ENCODE measurements at regions not wholly inside any gene's neighbourhood (a gene's known extent, or its start where the extent isn't known, plus 50 kb on each side); places are given as distances from the start of the nearest gene placed in this dataset.
A peak's percentile ranks its signal among the peaks of the same experiment; 100 is the strongest.

- Histone ChIP-seq H3K9ac (ENCODE audit: low read length) (no peak overlapping the region), H3K79me1 (replicated peaks; ENCODE audit: low read length, poor library complexity, severe bottlenecking) (no peaks in the 10 kb centered on the region), H3K18ac (ENCODE audit: low read depth in 1 of 2, low read length in 2 of 2) (no peak overlapping the region), H3K9me3 (ENCODE audit: control insufficient read depth, low read length) (no peaks in the 10 kb centered on the region), H3K23ac (ENCODE audit: low read length in 2 of 2) (no peak overlapping the region), H2AK5ac (ENCODE audit: low read length, severe bottlenecking) (no peak overlapping the region), H2BK5ac (ENCODE audit: low read depth, low read length, poor library complexity, severe bottlenecking) (no peak overlapping the region), H2BK120ac (ENCODE audit: low read depth, low read length) (no peak overlapping the region), H3K14ac (ENCODE audit: low read length in 2 of 2) (no peak overlapping the region), H2BK15ac (ENCODE audit: low read depth, poor library complexity, severe bottlenecking) (no peak overlapping the region), H2BK12ac (ENCODE audit: low read length in 2 of 2) (no peak overlapping the region), H3K27me3 (ENCODE audit: control insufficient read depth in 1 of 2, insufficient read depth in 1 of 2, low read length in 2 of 2) (no peaks in the 10 kb centered on the region), H3K4me2 (ENCODE audit: low read length, poor library complexity, severe bottlenecking) (no peak overlapping the region), H3K27ac (ENCODE audit: low read length, poor library complexity, severe bottlenecking) (no peak overlapping the region), H3K4ac (ENCODE audit: low read depth in 1 of 2, low read length in 2 of 2) (no peak overlapping the region), H3K36me3 (ENCODE audit: control insufficient read depth in 1 of 2, insufficient read depth in 2 of 2, low read depth in 1 of 2, low read length in 2 of 2) (no peaks in the 10 kb centered on the region), H3K4me3 (ENCODE audit: insufficient read depth in 1 of 2, low read depth in 1 of 2, low read length in 2 of 2) (no peak overlapping the region), H2AFZ (ENCODE audit: low read depth, low read length) (no peak overlapping the region), H4K91ac (ENCODE audit: low read length) (no peak overlapping the region), H3K4me1 (ENCODE audit: control insufficient read depth, insufficient read depth, low read depth, low read length) (no peaks in the 10 kb centered on the region), H4K8ac (ENCODE audit: low read length) (no peak overlapping the region)
- no peak for DNase-seq
- WGBS = no CpG with 5 or more reads among the region's 1 CpG
Observed at GRCh38 chrX:3181846-3182245, 140.6 kb downstream of the ARSF start.

GRCh38 chrX:3178329-3178728 lies 137.1 kb downstream of the ARSF start:
- H3K27ac ChIP-seq (ENCODE audit: low read length, poor library complexity, severe bottlenecking) = no peak overlapping the region
- H3K23ac ChIP-seq (ENCODE audit: low read length in 2 of 2) = no peak overlapping the region
- no peak overlapping the region for H2BK120ac ChIP-seq (ENCODE audit: low read depth, low read length)
- H2BK5ac ChIP-seq (ENCODE audit: low read depth, low read length, poor library complexity, severe bottlenecking) = no peak overlapping the region
- no peak overlapping the region for H2AFZ ChIP-seq (ENCODE audit: low read depth, low read length)
- no peak overlapping the region for H3K14ac ChIP-seq (ENCODE audit: low read length in 2 of 2)
- H3K36me3 ChIP-seq (ENCODE audit: control insufficient read depth in 1 of 2, insufficient read depth in 2 of 2, low read depth in 1 of 2, low read length in 2 of 2) = no peaks in the 10 kb centered on the region
- H3K4me2 ChIP-seq (ENCODE audit: low read length, poor library complexity, severe bottlenecking) = no peak overlapping the region
- H3K27me3 ChIP-seq (ENCODE audit: control insufficient read depth in 1 of 2, insufficient read depth in 1 of 2, low read length in 2 of 2) = no peaks in the 10 kb centered on the region
- H3K18ac ChIP-seq (ENCODE audit: low read depth in 1 of 2, low read length in 2 of 2) = peak overlapping the region in 1 of 2 experiments; percentile 43
- peaks cover 3% of the 10 kb centered on the region for H3K4me1 ChIP-seq (ENCODE audit: control insufficient read depth, insufficient read depth, low read depth, low read length)
- no peak overlapping the region for H2AK5ac ChIP-seq (ENCODE audit: low read length, severe bottlenecking)
- WGBS = 100% methylated on average over 2 of the region's 2 CpGs
- peak overlapping the region in 1 of 2 experiments; percentile 37 for H3K4ac ChIP-seq (ENCODE audit: low read depth in 1 of 2, low read length in 2 of 2)
- H2BK12ac ChIP-seq (ENCODE audit: low read length in 2 of 2) = no peak overlapping the region
- no peak for DNase-seq
- H3K9me3 ChIP-seq (ENCODE audit: control insufficient read depth, low read length) = no peaks in the 10 kb centered on the region
- no peaks in the 10 kb centered on the region for H3K79me1 ChIP-seq (replicated peaks; ENCODE audit: low read length, poor library complexity, severe bottlenecking)
- H2BK15ac ChIP-seq (ENCODE audit: low read depth, poor library complexity, severe bottlenecking) = no peak overlapping the region
- H3K4me3 ChIP-seq (ENCODE audit: insufficient read depth in 1 of 2, low read depth in 1 of 2, low read length in 2 of 2) = no peak overlapping the region
- no peak overlapping the region for H4K8ac ChIP-seq (ENCODE audit: low read length)
- no peak overlapping the region for H3K9ac ChIP-seq (ENCODE audit: low read length)
- H4K91ac ChIP-seq (ENCODE audit: low read length) = no peak overlapping the region

DNA sequence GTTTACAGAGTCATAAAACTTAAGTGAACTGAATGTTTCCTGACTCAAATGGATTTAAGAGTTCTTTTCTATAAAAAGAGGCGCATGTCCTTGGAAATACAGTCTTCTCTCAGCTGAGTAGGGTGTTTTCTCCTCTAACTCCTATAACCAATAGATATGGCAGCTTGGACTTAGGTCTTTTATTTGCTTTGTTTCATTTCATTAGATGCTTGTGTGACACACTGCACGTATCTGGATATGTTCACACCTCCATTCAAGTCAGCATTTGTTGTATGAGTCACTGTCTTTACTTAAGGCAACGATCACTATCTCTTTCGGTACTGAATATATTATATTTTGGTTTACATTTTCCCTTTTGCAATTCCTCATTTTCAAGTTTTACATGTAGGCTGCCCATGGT lies 136.6 kb downstream of the ARSF start:
- no peak overlapping the region for H3K14ac ChIP-seq (ENCODE audit: low read length in 2 of 2)
- H4K91ac ChIP-seq (ENCODE audit: low read length) = no peak overlapping the region

DNA sequence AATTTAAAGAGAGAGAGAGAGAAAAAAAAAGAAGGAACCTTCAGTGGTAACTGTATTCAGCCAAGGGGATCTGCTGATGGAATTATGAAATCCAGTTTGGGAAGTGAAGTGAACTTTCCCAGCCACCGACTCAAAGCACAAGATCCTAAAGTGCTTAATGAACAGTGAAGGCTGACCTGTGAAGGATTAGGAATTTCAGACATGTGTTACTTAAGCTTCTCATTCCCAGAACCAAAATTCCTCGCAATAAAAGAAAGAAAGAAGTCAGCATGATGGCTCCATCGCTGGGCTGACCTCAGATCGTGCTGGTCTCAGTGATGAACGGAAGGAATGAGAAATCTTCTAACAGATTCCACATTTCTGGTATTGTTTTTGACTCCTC lies 135.2 kb downstream of the ARSF start:
- peak overlapping the region in 1 of 2 experiments; percentile 43 for H3K4me3 ChIP-seq (ENCODE audit: insufficient read depth in 1 of 2, low read depth in 1 of 2, low read length in 2 of 2)
- no peaks in the 10 kb centered on the region for H3K27me3 ChIP-seq (ENCODE audit: control insufficient read depth in 1 of 2, insufficient read depth in 1 of 2, low read length in 2 of 2)
- no peak overlapping the region for H2AK5ac ChIP-seq (ENCODE audit: low read length, severe bottlenecking)
- H3K9ac ChIP-seq (ENCODE audit: low read length) = peak overlapping the region; percentile 84
- H3K14ac ChIP-seq (ENCODE audit: low read length in 2 of 2) = no peak overlapping the region
- H3K18ac ChIP-seq (ENCODE audit: low read depth in 1 of 2, low read length in 2 of 2) = no peak overlapping the region
- no peak overlapping the region for H2AFZ ChIP-seq (ENCODE audit: low read depth, low read length)
- peaks cover 3% of the 10 kb centered on the region for H3K4me1 ChIP-seq (ENCODE audit: control insufficient read depth, insufficient read depth, low read depth, low read length)
- no peak overlapping the region for H2BK15ac ChIP-seq (ENCODE audit: low read depth, poor library complexity, severe bottlenecking)
- no peaks in the 10 kb centered on the region for H3K79me1 ChIP-seq (replicated peaks; ENCODE audit: low read length, poor library complexity, severe bottlenecking)
- peak overlapping the region; percentile 85 for H3K27ac ChIP-seq (ENCODE audit: low read length, poor library complexity, severe bottlenecking)
- no peak overlapping the region for H3K4me2 ChIP-seq (ENCODE audit: low read length, poor library complexity, severe bottlenecking)
- H2BK12ac ChIP-seq (ENCODE audit: low read length in 2 of 2) = no peak overlapping the region
- peak; percentile 71 for DNase-seq
- no peak overlapping the region for H2BK120ac ChIP-seq (ENCODE audit: low read depth, low read length)
- H3K4ac ChIP-seq (ENCODE audit: low read depth in 1 of 2, low read length in 2 of 2) = no peak overlapping the region
- H3K9me3 ChIP-seq (ENCODE audit: control insufficient read depth, low read length) = no peaks in the 10 kb centered on the region
- no peak overlapping the region for H3K23ac ChIP-seq (ENCODE audit: low read length in 2 of 2)
- H4K91ac ChIP-seq (ENCODE audit: low read length) = no peak overlapping the region
- no peaks in the 10 kb centered on the region for H3K36me3 ChIP-seq (ENCODE audit: control insufficient read depth in 1 of 2, insufficient read depth in 2 of 2, low read depth in 1 of 2, low read length in 2 of 2)
- 40% methylated on average over 4 of the region's 5 CpGs for WGBS
- H4K8ac ChIP-seq (ENCODE audit: low read length) = no peak overlapping the region
- H2BK5ac ChIP-seq (ENCODE audit: low read depth, low read length, poor library complexity, severe bottlenecking) = no peak overlapping the region

More for the DNA sequence above, 136.6 kb downstream of the ARSF start:
- H2BK12ac ChIP-seq (ENCODE audit: low read length in 2 of 2) = no peak overlapping the region
- H3K27me3 ChIP-seq (ENCODE audit: control insufficient read depth in 1 of 2, insufficient read depth in 1 of 2, low read length in 2 of 2) = no peaks in the 10 kb centered on the region
- DNase-seq = peak; percentile 51
- no peak overlapping the region for H2AK5ac ChIP-seq (ENCODE audit: low read length, severe bottlenecking)
- no peak overlapping the region for H3K4me3 ChIP-seq (ENCODE audit: insufficient read depth in 1 of 2, low read depth in 1 of 2, low read length in 2 of 2)
- no peak overlapping the region for H2BK120ac ChIP-seq (ENCODE audit: low read depth, low read length)
- no peak overlapping the region for H3K4ac ChIP-seq (ENCODE audit: low read depth in 1 of 2, low read length in 2 of 2)
- no peaks in the 10 kb centered on the region for H3K36me3 ChIP-seq (ENCODE audit: control insufficient read depth in 1 of 2, insufficient read depth in 2 of 2, low read depth in 1 of 2, low read length in 2 of 2)
- H3K79me1 ChIP-seq (replicated peaks; ENCODE audit: low read length, poor library complexity, severe bottlenecking) = no peaks in the 10 kb centered on the region
- H3K4me2 ChIP-seq (ENCODE audit: low read length, poor library complexity, severe bottlenecking) = no peak overlapping the region
- no peak overlapping the region for H4K8ac ChIP-seq (ENCODE audit: low read length)
- no peak overlapping the region for H3K18ac ChIP-seq (ENCODE audit: low read depth in 1 of 2, low read length in 2 of 2)
- H3K4me1 ChIP-seq (ENCODE audit: control insufficient read depth, insufficient read depth, low read depth, low read length) = peaks cover 3% of the 10 kb centered on the region
- no peak overlapping the region for H3K9ac ChIP-seq (ENCODE audit: low read length)
- H3K9me3 ChIP-seq (ENCODE audit: control insufficient read depth, low read length) = no peaks in the 10 kb centered on the region
- no peak overlapping the region for H3K27ac ChIP-seq (ENCODE audit: low read length, poor library complexity, severe bottlenecking)
- H3K23ac ChIP-seq (ENCODE audit: low read length in 2 of 2) = no peak overlapping the region
- WGBS = no CpG with 5 or more reads among the region's 4 CpGs
- no peak overlapping the region for H2BK5ac ChIP-seq (ENCODE audit: low read depth, low read length, poor library complexity, severe bottlenecking)
- H2BK15ac ChIP-seq (ENCODE audit: low read depth, poor library complexity, severe bottlenecking) = no peak overlapping the region
- H2AFZ ChIP-seq (ENCODE audit: low read depth, low read length) = no peak overlapping the region
